WTC11 (cell line): ENCODE measurements at regions not wholly inside any gene's neighbourhood (a gene's known extent, or its start where the extent isn't known, plus 50 kb on each side); places are given as distances from the start of the nearest gene placed in this dataset.

ENCODE experiments used
- ATAC-seq: fragments of 200-7000 bp; cut with Tn5 transposase; 2 replicates; pipeline ENCODE4 v1.10.0; 2021; ENCODE audit warnings: mild to moderate bottlenecking, moderate library complexity
- CTCF ChIA-PET: fragments of 300-600 bp; sonication (Branson Sonifier 250); formaldehyde crosslinking; loops from one replicate; lab custom pipeline; 2021; ENCODE audit warnings: antibody characterized with exemption; lab: Charles Lee
- POLR2A ChIA-PET: fragments of 350-600 bp; sonication (Branson Sonifier 250); formaldehyde crosslinking; loops from one replicate; lab custom pipeline; 2021; ENCODE audit warnings: antibody characterized with exemption; lab: Charles Lee
- DNase-seq: peaks from one replicate; pipeline ENCODE4 v3.0.0; 2021; ENCODE audit warnings: low spot score
- H3K27ac Mint-ChIP-seq: 2 replicates; pipeline ENCODE4 v1.8.0; 2021; ENCODE audit warnings: mixed read lengths
- H3K27me3 Mint-ChIP-seq: 2 replicates; pipeline ENCODE4 v1.8.0; 2021; ENCODE audit warnings: low read depth, mild to moderate bottlenecking, moderate library complexity, mixed read lengths
- H3K36me3 Mint-ChIP-seq: 2 replicates; pipeline ENCODE4 v1.8.0; 2021; ENCODE audit warnings: mixed read lengths
- H3K4me1 Mint-ChIP-seq: 2 replicates; pipeline ENCODE4 v1.8.0; 2022; ENCODE audit warnings: mixed read lengths
- H3K4me3 Mint-ChIP-seq: 2 replicates; pipeline ENCODE4 v1.8.0; 2021; ENCODE audit warnings: mild to moderate bottlenecking, moderate library complexity, mixed read lengths
- H3K9me3 Mint-ChIP-seq: 2 replicates; pipeline ENCODE4 v1.8.0; 2021; ENCODE audit warnings: mixed read lengths
- EMX1 ChIP-seq: fragments of 250-450 bp; sonication (Bioruptor Pico); IDR thresholded peaks from 2 replicates; pipeline ENCODE4 v1.8.0; 2021; ENCODE audit warnings: mild to moderate bottlenecking
- GTF2I ChIP-seq: fragments of 250-450 bp; sonication (Bioruptor Pico); conservative IDR thresholded peaks from 2 replicates; pipeline ENCODE4 v1.4.0; 2021; ENCODE audit warnings: mild to moderate bottlenecking
- MXD4 ChIP-seq: fragments of 250-450 bp; sonication (Bioruptor Pico); IDR thresholded peaks from 2 replicates; pipeline ENCODE4 v1.8.0; 2021; ENCODE audit warnings: mild to moderate bottlenecking, moderate library complexity, borderline replicate concordance
- MYBL2 ChIP-seq: sonication (generic); formaldehyde crosslinking; IDR thresholded peaks from 2 replicates; pipeline ENCODE4 v1.8.1; 2023; ENCODE audit warnings: mild to moderate bottlenecking, moderate library complexity, missing genetic modification reagents
- NR3C1 ChIP-seq: sonication (generic); formaldehyde crosslinking; conservative IDR thresholded peaks from 2 replicates; pipeline ENCODE4 v1.8.1; 2023; ENCODE audit warnings: low read depth, mild to moderate bottlenecking, missing genetic modification reagents
- SP1 ChIP-seq: sonication (generic); formaldehyde crosslinking; conservative IDR thresholded peaks from 2 replicates; pipeline ENCODE4 v1.8.1; 2022; ENCODE audit warnings: missing genetic modification reagents
- TCF7 ChIP-seq: sonication (generic); formaldehyde crosslinking; IDR thresholded peaks from 2 replicates; pipeline ENCODE4 v1.8.0; 2022; ENCODE audit warnings: mild to moderate bottlenecking, low read depth, missing genetic modification reagents, moderate library complexity
- TP53 ChIP-seq: sonication (generic); formaldehyde crosslinking; IDR thresholded peaks from 2 replicates; pipeline ENCODE4 v1.8.1; 2023; ENCODE audit warnings: mild to moderate bottlenecking, missing genetic modification reagents
- ZNF317 ChIP-seq: sonication (generic); formaldehyde crosslinking; IDR thresholded peaks from 2 replicates; pipeline ENCODE4 v1.8.1; 2023; ENCODE audit warnings: low read depth, mild to moderate bottlenecking, moderate library complexity, missing genetic modification reagents, borderline replicate concordance
- ZNF416 ChIP-seq: fragments of 250-450 bp; sonication (Bioruptor Pico); IDR thresholded peaks from 2 replicates; pipeline ENCODE4 v1.9.0; 2021; ENCODE audit warnings: mild to moderate bottlenecking, inconsistent platforms
- ZNF671 ChIP-seq: fragments of 250-450 bp; sonication (Bioruptor Pico); IDR thresholded peaks from 2 replicates; pipeline ENCODE4 v1.8.0; 2021; ENCODE audit warnings: mild to moderate bottlenecking
- TF ChIP-seq, protein P1 (sequence below): sonication (generic); formaldehyde crosslinking; conservative IDR thresholded peaks from 2 replicates; pipeline ENCODE4 v1.8.1; 2023; ENCODE audit warnings: mild to moderate bottlenecking, low read depth, missing genetic modification reagents, moderate library complexity
- TF ChIP-seq, protein P2 (sequence below): sonication (generic); formaldehyde crosslinking; IDR thresholded peaks from 2 replicates; pipeline ENCODE4 v1.8.0; 2022; ENCODE audit warnings: mild to moderate bottlenecking, missing genetic modification reagents
- TF ChIP-seq, protein P3 (sequence below): sonication (generic); formaldehyde crosslinking; IDR thresholded peaks from 2 replicates; pipeline ENCODE4 v1.8.0; 2022; ENCODE audit warnings: mild to moderate bottlenecking, missing genetic modification reagents
- TF ChIP-seq, protein P4 (sequence below): fragments of 250-450 bp; sonication (Bioruptor Pico); conservative IDR thresholded peaks from 2 replicates; pipeline ENCODE4 v1.9.0; 2021; ENCODE audit warnings: mild to moderate bottlenecking
- TF ChIP-seq, protein P5 (sequence below): sonication (generic); formaldehyde crosslinking; IDR thresholded peaks from 2 replicates; pipeline ENCODE4 v1.8.0; 2023; ENCODE audit warnings: missing genetic modification reagents, mild to moderate bottlenecking, borderline replicate concordance

DNA sequence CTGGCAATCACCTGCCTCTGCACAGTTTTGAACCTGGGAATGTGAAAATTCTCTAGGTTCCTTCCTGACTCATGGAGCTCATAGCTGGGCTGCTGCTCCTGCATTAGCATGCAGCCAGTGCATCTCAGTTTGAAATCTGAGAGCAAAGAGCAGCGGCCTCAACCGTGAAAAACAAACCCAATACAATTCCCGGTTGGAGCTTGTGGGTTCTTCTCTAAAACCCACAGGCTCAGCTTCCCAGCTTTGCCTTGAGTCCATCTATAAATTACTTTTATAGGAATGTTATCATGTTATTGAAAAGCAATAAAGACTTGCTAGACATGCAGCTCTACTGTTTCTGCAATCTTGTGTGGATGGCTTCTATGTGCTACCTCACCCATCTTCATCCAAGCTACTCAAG, 191.7 kb downstream of the CXCL12 start:
- H3K9me3 Mint-ChIP-seq: peaks cover 10% of the 10 kb centered on the region
- TF ChIP-seq SP1 (no peak), NR3C1 (no peak), ZNF416 (no peak), MYBL2 (no peak), ZNF317 (no peak)
- TF ChIP-seq, protein P1, sequence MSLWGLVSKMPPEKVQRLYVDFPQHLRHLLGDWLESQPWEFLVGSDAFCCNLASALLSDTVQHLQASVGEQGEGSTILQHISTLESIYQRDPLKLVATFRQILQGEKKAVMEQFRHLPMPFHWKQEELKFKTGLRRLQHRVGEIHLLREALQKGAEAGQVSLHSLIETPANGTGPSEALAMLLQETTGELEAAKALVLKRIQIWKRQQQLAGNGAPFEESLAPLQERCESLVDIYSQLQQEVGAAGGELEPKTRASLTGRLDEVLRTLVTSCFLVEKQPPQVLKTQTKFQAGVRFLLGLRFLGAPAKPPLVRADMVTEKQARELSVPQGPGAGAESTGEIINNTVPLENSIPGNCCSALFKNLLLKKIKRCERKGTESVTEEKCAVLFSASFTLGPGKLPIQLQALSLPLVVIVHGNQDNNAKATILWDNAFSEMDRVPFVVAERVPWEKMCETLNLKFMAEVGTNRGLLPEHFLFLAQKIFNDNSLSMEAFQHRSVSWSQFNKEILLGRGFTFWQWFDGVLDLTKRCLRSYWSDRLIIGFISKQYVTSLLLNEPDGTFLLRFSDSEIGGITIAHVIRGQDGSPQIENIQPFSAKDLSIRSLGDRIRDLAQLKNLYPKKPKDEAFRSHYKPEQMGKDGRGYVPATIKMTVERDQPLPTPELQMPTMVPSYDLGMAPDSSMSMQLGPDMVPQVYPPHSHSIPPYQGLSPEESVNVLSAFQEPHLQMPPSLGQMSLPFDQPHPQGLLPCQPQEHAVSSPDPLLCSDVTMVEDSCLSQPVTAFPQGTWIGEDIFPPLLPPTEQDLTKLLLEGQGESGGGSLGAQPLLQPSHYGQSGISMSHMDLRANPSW: no peak
- TF ChIP-seq, protein P2, sequence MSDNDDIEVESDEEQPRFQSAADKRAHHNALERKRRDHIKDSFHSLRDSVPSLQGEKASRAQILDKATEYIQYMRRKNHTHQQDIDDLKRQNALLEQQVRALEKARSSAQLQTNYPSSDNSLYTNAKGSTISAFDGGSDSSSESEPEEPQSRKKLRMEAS (CRISPR knock-in tag): no peak
- no peaks in the 10 kb centered on the region for H3K36me3 Mint-ChIP-seq
- peaks cover 5% of the 10 kb centered on the region; the same call in 1 of the 2 replicates for H3K4me1 Mint-ChIP-seq
- no peak overlapping the region for H3K27ac Mint-ChIP-seq
- DNase-seq (no peak), ATAC-seq (no peak)
- H3K4me3 Mint-ChIP-seq: no peak overlapping the region
- CTCF ChIA-PET: interaction anchor here (1.2 kb wide), 1 partner anchor 193 kb away, joined by 3 read pairs; no protein-coding TSS in a partner anchor
- H3K27me3 Mint-ChIP-seq: no peaks in the 10 kb centered on the region; the same call in 1 of the 2 replicates
- POLR2A ChIA-PET: no interaction called here

DNA sequence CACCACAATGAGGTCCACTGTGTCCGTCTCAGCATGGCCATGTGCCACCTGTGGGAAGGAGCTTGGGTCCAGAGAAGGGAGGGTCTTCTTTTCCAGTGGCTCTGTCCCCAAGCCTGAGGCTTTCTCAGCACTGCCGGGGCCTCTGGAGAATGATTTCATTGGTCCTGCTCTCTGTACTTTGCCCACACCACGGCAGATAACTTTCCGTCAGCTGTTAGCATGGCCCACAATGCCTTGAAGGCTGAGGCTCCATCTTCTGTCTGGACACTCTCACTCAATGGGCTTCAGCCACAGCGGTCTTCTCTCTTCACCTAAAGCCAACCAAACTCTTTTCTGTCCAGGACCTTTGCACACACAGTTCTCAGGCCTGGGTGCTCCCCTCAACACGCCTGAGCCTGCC, 192.5 kb downstream of the CXCL12 start:
- H3K27me3 Mint-ChIP-seq: no peaks in the 10 kb centered on the region; the same call in 1 of the 2 replicates
- no peak for ATAC-seq
- peaks cover 10% of the 10 kb centered on the region for H3K9me3 Mint-ChIP-seq
- ChIA-PET CTCF (no interaction called here), POLR2A (no interaction called here)
- TF ChIP-seq EMX1 (CRISPR knock-in tag): no peak
- TF ChIP-seq, protein P2 (CRISPR knock-in tag): no peak
- TF ChIP-seq, protein P3, sequence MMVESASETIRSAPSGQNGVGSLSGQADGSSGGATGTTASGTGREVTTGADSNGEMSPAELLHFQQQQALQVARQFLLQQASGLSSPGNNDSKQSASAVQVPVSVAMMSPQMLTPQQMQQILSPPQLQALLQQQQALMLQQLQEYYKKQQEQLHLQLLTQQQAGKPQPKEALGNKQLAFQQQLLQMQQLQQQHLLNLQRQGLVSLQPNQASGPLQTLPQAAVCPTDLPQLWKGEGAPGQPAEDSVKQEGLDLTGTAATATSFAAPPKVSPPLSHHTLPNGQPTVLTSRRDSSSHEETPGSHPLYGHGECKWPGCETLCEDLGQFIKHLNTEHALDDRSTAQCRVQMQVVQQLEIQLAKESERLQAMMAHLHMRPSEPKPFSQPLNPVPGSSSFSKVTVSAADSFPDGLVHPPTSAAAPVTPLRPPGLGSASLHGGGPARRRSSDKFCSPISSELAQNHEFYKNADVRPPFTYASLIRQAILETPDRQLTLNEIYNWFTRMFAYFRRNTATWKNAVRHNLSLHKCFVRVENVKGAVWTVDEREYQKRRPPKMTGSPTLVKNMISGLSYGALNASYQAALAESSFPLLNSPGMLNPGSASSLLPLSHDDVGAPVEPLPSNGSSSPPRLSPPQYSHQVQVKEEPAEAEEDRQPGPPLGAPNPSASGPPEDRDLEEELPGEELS: no peak
- no peak for TF ChIP-seq MXD4 (CRISPR knock-in tag)
- no peak for TF ChIP-seq ZNF671 (CRISPR knock-in tag)
- no peak for TF ChIP-seq TP53
- no peak for TF ChIP-seq TCF7 (CRISPR knock-in tag)
- H3K27ac Mint-ChIP-seq: no peak overlapping the region
- no peaks in the 10 kb centered on the region for H3K36me3 Mint-ChIP-seq
- H3K4me3 Mint-ChIP-seq: no peak overlapping the region
- no peak for DNase-seq
- peaks cover 5% of the 10 kb centered on the region; the same call in 1 of the 2 replicates for H3K4me1 Mint-ChIP-seq

DNA sequence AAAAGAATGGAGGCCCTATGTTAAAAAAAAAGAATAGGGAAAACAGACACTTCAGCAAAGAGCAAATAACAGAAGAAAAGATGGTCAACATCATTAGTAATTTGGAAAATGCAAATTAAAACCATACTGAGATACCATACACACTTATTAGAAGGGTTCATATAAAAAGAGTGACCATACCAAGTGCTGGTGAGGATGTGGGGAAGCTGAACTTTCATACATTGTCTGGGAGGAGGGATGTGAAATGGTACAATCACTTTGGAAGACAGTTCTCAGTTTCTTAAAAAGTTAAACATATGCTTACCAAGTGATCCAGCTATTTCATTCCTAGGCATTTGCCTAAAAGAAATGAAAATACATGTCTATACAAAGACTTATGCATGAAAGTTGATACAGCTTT, 194.4 kb downstream of the CXCL12 start:
- H3K27me3 Mint-ChIP-seq: no peaks in the 10 kb centered on the region; the same call in 1 of the 2 replicates

More for the DNA sequence above, 194.4 kb downstream of the CXCL12 start:
- no peak overlapping the region for H3K27ac Mint-ChIP-seq
- no peak overlapping the region for H3K4me3 Mint-ChIP-seq
- no peak for TF ChIP-seq GTF2I
- TF ChIP-seq, protein P4, sequence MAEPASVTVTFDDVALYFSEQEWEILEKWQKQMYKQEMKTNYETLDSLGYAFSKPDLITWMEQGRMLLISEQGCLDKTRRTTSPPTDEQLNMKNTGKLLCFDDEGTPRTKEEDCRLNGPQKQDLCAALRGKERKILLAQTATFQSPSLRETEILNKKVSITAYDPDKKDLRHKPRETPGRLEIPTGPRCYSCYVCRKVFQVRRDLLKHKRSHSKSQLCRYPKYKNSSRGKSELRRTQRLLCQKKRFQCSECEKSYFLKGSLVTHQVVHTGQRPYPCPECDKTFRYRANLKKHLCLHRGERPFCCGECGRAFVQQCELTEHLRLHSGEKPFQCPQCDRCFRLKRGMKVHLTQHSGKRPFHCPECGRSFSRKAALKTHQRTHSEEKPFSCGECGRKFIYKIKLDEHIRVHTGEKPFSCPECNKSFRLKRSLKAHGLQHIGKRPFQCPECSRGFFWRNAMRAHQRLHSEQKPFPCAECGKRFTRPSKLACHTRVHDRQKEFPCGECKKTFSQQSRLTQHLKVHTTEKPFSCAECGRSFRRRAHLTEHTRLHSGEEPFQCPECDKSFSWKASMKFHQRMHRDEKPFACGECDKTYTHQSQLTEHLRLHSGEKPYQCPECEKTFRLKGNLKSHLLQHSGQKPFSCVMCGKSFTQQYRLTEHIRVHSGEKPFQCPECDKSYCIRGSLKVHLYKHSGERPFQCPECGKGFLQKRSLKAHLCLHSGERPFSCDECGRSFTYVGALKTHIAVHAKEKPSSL: no peak
- TF ChIP-seq, protein P5, sequence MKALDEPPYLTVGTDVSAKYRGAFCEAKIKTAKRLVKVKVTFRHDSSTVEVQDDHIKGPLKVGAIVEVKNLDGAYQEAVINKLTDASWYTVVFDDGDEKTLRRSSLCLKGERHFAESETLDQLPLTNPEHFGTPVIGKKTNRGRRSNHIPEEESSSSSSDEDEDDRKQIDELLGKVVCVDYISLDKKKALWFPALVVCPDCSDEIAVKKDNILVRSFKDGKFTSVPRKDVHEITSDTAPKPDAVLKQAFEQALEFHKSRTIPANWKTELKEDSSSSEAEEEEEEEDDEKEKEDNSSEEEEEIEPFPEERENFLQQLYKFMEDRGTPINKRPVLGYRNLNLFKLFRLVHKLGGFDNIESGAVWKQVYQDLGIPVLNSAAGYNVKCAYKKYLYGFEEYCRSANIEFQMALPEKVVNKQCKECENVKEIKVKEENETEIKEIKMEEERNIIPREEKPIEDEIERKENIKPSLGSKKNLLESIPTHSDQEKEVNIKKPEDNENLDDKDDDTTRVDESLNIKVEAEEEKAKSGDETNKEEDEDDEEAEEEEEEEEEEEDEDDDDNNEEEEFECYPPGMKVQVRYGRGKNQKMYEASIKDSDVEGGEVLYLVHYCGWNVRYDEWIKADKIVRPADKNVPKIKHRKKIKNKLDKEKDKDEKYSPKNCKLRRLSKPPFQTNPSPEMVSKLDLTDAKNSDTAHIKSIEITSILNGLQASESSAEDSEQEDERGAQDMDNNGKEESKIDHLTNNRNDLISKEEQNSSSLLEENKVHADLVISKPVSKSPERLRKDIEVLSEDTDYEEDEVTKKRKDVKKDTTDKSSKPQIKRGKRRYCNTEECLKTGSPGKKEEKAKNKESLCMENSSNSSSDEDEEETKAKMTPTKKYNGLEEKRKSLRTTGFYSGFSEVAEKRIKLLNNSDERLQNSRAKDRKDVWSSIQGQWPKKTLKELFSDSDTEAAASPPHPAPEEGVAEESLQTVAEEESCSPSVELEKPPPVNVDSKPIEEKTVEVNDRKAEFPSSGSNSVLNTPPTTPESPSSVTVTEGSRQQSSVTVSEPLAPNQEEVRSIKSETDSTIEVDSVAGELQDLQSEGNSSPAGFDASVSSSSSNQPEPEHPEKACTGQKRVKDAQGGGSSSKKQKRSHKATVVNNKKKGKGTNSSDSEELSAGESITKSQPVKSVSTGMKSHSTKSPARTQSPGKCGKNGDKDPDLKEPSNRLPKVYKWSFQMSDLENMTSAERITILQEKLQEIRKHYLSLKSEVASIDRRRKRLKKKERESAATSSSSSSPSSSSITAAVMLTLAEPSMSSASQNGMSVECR (CRISPR knock-in tag): no peak
- ChIA-PET POLR2A (no interaction called here), CTCF (no interaction called here)
- no peaks in the 10 kb centered on the region for H3K36me3 Mint-ChIP-seq
- peaks cover 10% of the 10 kb centered on the region for H3K9me3 Mint-ChIP-seq
- DNase-seq: no peak
- no peak for ATAC-seq
- peaks cover 14% of the 10 kb centered on the region; the same call in 1 of the 2 replicates for H3K4me1 Mint-ChIP-seq
